Activated CD4-positive, alpha-beta T cell treated with anti-CD3 and anti-CD28 coated beads, Interleukin-2, amount 50 U/mL, for 24 hours (primary cell): ENCODE measurements at regions not wholly inside any gene's neighbourhood (a gene's known extent, or its start where the extent isn't known, plus 50 kb on each side); places are given as distances from the start of the nearest gene placed in this dataset.
A peak's percentile ranks its signal among the peaks of the same experiment; 100 is the strongest.

Experiments
- DNase-seq, 2 donors: peaks; one replicate each; pipeline ENCODE4 v3.0.0-alpha.2; 2020; ENCODE audit warnings: low read depth in 1 of 2, low spot score in 1 of 2

GRCh38 chr13:26989957-26990713 is 181.5 kb downstream of the USP12 start:
- DNase-seq = no peak

- no peak for DNase-seq
Measured at GRCh38 chr13:26989261-26989956, 182.2 kb downstream of the USP12 start.

- no peak for DNase-seq
Measured at GRCh38 chr13:26988059-26988769, 183.4 kb downstream of the USP12 start.

GRCh38 chr13:26987486-26988013 is 184.1 kb downstream of the USP12 start:
- no peak for DNase-seq

GRCh38 chr13:26985285-26985878 is 186.2 kb downstream of the USP12 start:
- DNase-seq = peak; percentile 27 to 78

- DNase-seq = no peak
Measured at GRCh38 chr13:26984337-26984736, 187.3 kb downstream of the USP12 start.

GRCh38 chr13:26983543-26984320 is 187.9 kb downstream of the USP12 start:
- DNase-seq = no peak

- no peak for DNase-seq
Measured at GRCh38 chr13:26980099-26981031, 191.2 kb downstream of the USP12 start.

- no peak for DNase-seq
Measured at GRCh38 chr13:26979334-26979733, 192.3 kb downstream of the USP12 start.

GRCh38 chr13:26978081-26978860 is 193.3 kb downstream of the USP12 start:
- no peak for DNase-seq

GRCh38 chr13:26977541-26977940 is 194.1 kb downstream of the USP12 start:
- no peak for DNase-seq

- no peak for DNase-seq
Measured at GRCh38 chr13:26976313-26976712, 195.3 kb downstream of the USP12 start.

- no peak for DNase-seq
Measured at GRCh38 chr13:26973946-26974345, 197.7 kb downstream of the USP12 start.

- no peak for DNase-seq
Measured at GRCh38 chr13:26973295-26973694, 198.3 kb downstream of the USP12 start.

- peak in 1 of 2 donors; percentile 9 for DNase-seq
Measured at GRCh38 chr13:26971990-26972887, 199.4 kb downstream of the USP12 start.

- no peak for DNase-seq
Measured at GRCh38 chr13:26968431-26969341, 202.9 kb downstream of the USP12 start.
